A673 (cell line): ENCODE measurements at regions not wholly inside any gene's neighbourhood (a gene's known extent, or its start where the extent isn't known, plus 50 kb on each side); places are given as distances from the start of the nearest gene placed in this dataset.

Experiments
- BruUV-seq: library from RNA; stranded (reverse); fragments of 400-500 nt; replicated peaks from 2 replicates; lab custom pipeline; 2021; lab: Mats Ljungman, UMichigan
- CTCF ChIA-PET: fragments of 300-600 bp; sonication (Branson Sonifier 250); formaldehyde crosslinking; loops from one replicate; lab custom pipeline; 2022; ENCODE audit warnings: antibody characterized with exemption; lab: Charles Lee
- POLR2A ChIA-PET: fragments of 300-600 bp; sonication (Branson Sonifier 250); formaldehyde crosslinking; loops from one replicate; lab custom pipeline; 2022; ENCODE audit warnings: antibody characterized with exemption; ENCODE audit not compliant: low non-redundant PET; lab: Charles Lee
- DNase-seq: peaks from one replicate; pipeline ENCODE4 v3.0.0-alpha.2; 2015; ENCODE audit warnings: low spot score
- H3K27ac ChIP-seq: fragments of 200-600 bp; sonication (generic); 2 replicates; pipeline ENCODE4 v1.5.1; 2016; ENCODE audit warnings: mixed run types, low read depth, mild to moderate bottlenecking, mixed read lengths, antibody characterized with exemption, low read length; ENCODE audit not compliant: poor library complexity, severe bottlenecking
- H3K27me3 ChIP-seq: fragments of 200-600 bp; sonication (generic); replicated peaks from 2 replicates; pipeline ENCODE4 v1.6.1; 2017; ENCODE audit warnings: mixed run types, low read depth, mild to moderate bottlenecking, mixed read lengths, antibody characterized with exemption, low read length; ENCODE audit not compliant: insufficient read depth, poor library complexity
- H3K36me3 ChIP-seq: fragments of 200-600 bp; sonication (generic); 2 replicates; pipeline ENCODE4 v1.6.1; 2016; ENCODE audit warnings: mixed run types, mild to moderate bottlenecking, mixed read lengths, antibody characterized with exemption, low read length; ENCODE audit not compliant: insufficient read depth, poor library complexity, severe bottlenecking
- H3K4me1 ChIP-seq: fragments of 200-600 bp; sonication (generic); 2 replicates; pipeline ENCODE4 v1.6.1; 2017; ENCODE audit warnings: mixed run types, mild to moderate bottlenecking, mixed read lengths, antibody characterized with exemption, low read length; ENCODE audit not compliant: insufficient read depth, poor library complexity, severe bottlenecking
- H3K4me3 ChIP-seq: fragments of 200-600 bp; sonication (generic); 2 replicates; pipeline ENCODE4 v1.5.1; 2016; ENCODE audit warnings: low read depth, mixed run types, mild to moderate bottlenecking, mixed read lengths, low read length; ENCODE audit not compliant: poor library complexity, severe bottlenecking
- H3K9me3 ChIP-seq: fragments of 200-600 bp; sonication (generic); 2 replicates; pipeline ENCODE4 v1.6.1; 2016; ENCODE audit warnings: mixed run types, low read depth, mild to moderate bottlenecking, mixed read lengths, antibody characterized with exemption, low read length; ENCODE audit not compliant: poor library complexity, severe bottlenecking
- CTCF ChIP-seq: fragments of 300-800, 200-600 bp; sonication (generic); conservative IDR thresholded peaks from 2 replicates; pipeline ENCODE4 v1.5.1; 2017; ENCODE audit warnings: low read depth, mild to moderate bottlenecking, antibody characterized with exemption, low read length, moderate library complexity, mixed read lengths
- EZH2 ChIP-seq: fragments of 200-600 bp; sonication (generic); IDR thresholded peaks from 2 replicates; pipeline ENCODE4 v1.6.1; 2017; ENCODE audit warnings: borderline replicate concordance, low read depth, mild to moderate bottlenecking, mixed read lengths, antibody characterized with exemption, low read length; ENCODE audit not compliant: poor library complexity, severe bottlenecking
- intact Hi-C: fragments of 100-400 bp; cut with micrococcal nuclease; formaldehyde crosslinking; loops from one replicate; pipeline ENCODE4 v1.10.0; 2022; ENCODE audit not compliant: unreplicated experiment

GRCh38 chr17:5667871-5668270, 83.6 kb upstream of the NLRP1 start:
- H3K27me3 ChIP-seq, result peaks cover 48% of the 10 kb centered on the region
- H3K9me3 ChIP-seq, result no peaks in the 10 kb centered on the region
- ChIA-PET CTCF (interaction anchor here (0.5 to 0.7 kb wide), 3 partner anchors 305 to 768 kb away, joined by 3 read pairs; no protein-coding TSS in a partner anchor), POLR2A (no interaction called here)
- no peak overlapping the region for H3K4me3 ChIP-seq
- H3K27ac ChIP-seq, result no peak overlapping the region
- H3K36me3 ChIP-seq, result no peaks in the 10 kb centered on the region
- BruUV-seq, result no TSS peak
- TF ChIP-seq CTCF (peak; percentile 50), EZH2 (no peak)
- DNase-seq, result peak; percentile 40
- H3K4me1 ChIP-seq, result no peaks in the 10 kb centered on the region
- intact Hi-C loops, result no loop called here

- DNase-seq, result no peak
- POLR2A ChIA-PET, result no interaction called here
- CTCF ChIA-PET, result no interaction called here
Measured at GRCh38 chr17:5668557-5669138, 84.3 kb upstream of the NLRP1 start.

GRCh38 chr17:5669191-5669590, 84.9 kb upstream of the NLRP1 start:
- no peak overlapping the region for H3K27ac ChIP-seq
- CTCF ChIA-PET, result no interaction called here
- no peak for DNase-seq
- no peak overlapping the region for H3K4me3 ChIP-seq
- intact Hi-C loops, result no loop called here
- BruUV-seq, result no TSS peak
- H3K9me3 ChIP-seq, result no peaks in the 10 kb centered on the region
- peaks cover 45% of the 10 kb centered on the region for H3K27me3 ChIP-seq
- TF ChIP-seq CTCF, result no peak
- no peak for TF ChIP-seq EZH2
- POLR2A ChIA-PET, result no interaction called here
- no peaks in the 10 kb centered on the region for H3K4me1 ChIP-seq
- no peaks in the 10 kb centered on the region for H3K36me3 ChIP-seq

More at GRCh38 chr17:5668557-5669138, 84.3 kb upstream of the NLRP1 start:
- TF ChIP-seq CTCF (no peak), EZH2 (no peak)
- Histone ChIP-seq H3K27me3 (peaks cover 44% of the 10 kb centered on the region), H3K9me3 (no peaks in the 10 kb centered on the region), H3K36me3 (no peaks in the 10 kb centered on the region), H3K4me1 (no peaks in the 10 kb centered on the region), H3K27ac (no peak overlapping the region), H3K4me3 (no peak overlapping the region)
- no TSS peak for BruUV-seq
- intact Hi-C loops, result no loop called here
